ENCODE measurements at regions not wholly inside any gene's neighbourhood (a gene's known extent, or its start where the extent isn't known, plus 50 kb on each side); places are given as distances from the start of the nearest gene placed in this dataset.

GRCh38 chr15:62428259-62428658 is 263.2 kb upstream of the C2CD4B start:
- H3K27me3 ChIP-seq (ENCODE audit: insufficient read depth, poor library complexity, severe bottlenecking) = no peaks in the 10 kb centered on the region
- no peak overlapping the region for H3K27ac ChIP-seq (replicated peaks)
- TF ChIP-seq GABPA (IDR thresholded peaks at IDR 0.05; ENCODE audit: low read depth) (no peak), SPI1 (IDR thresholded peaks at IDR 0.05; ENCODE audit: borderline replicate concordance, low read depth) (no peak), CTCF (IDR thresholded peaks at IDR 0.05; ENCODE audit: insufficient read depth, low read length) (no peak), REST (IDR thresholded peaks at IDR 0.05; ENCODE audit: insufficient replicate concordance, low read depth) (no peak), POLR2AphosphoS5 (IDR thresholded peaks at IDR 0.05; ENCODE audit: low read depth) (no peak)
- no peak overlapping the region for H3K4me3 ChIP-seq (replicated peaks; ENCODE audit: insufficient read depth, low read length)
- no peak for DNase-seq (ENCODE audit: low read depth in 1 of 2, low spot score in 1 of 2)

GRCh38 chr15:62428851-62429598 is 263.9 kb upstream of the C2CD4B start:
- no peak for DNase-seq (ENCODE audit: low read depth in 1 of 2, low spot score in 1 of 2)
- Histone ChIP-seq H3K4me3 (replicated peaks; ENCODE audit: insufficient read depth, low read length) (no peak overlapping the region), H3K27me3 (ENCODE audit: insufficient read depth, poor library complexity, severe bottlenecking) (no peaks in the 10 kb centered on the region), H3K27ac (replicated peaks) (no peak overlapping the region)
- TF ChIP-seq SPI1 (IDR thresholded peaks at IDR 0.05; ENCODE audit: borderline replicate concordance, low read depth) = no peak
- TF ChIP-seq REST (IDR thresholded peaks at IDR 0.05; ENCODE audit: insufficient replicate concordance, low read depth) = no peak
- no peak for TF ChIP-seq POLR2AphosphoS5 (IDR thresholded peaks at IDR 0.05; ENCODE audit: low read depth)
- no peak for TF ChIP-seq GABPA (IDR thresholded peaks at IDR 0.05; ENCODE audit: low read depth)
- TF ChIP-seq CTCF (IDR thresholded peaks at IDR 0.05; ENCODE audit: insufficient read depth, low read length) = no peak

DNA sequence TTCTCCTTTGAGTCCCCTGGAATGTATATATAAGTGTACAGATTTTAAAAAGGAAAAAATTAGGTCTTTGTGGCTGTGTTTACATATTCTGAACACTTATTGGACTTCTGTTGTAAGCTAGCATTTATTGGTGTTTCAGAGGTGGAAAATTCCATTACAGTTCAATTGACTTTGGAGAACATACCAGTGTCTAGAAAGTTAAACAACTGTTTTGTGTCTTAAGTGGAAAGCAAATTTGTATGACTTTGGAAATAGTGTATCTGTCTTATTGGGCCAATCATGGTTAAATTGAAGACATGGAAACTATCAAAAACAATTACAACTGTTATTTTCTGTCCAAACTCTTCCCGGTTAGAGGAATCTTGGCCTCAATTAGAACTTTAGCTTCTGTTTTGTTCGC is 265.0 kb upstream of the C2CD4B start:
- Histone ChIP-seq H3K27ac (replicated peaks) (no peak overlapping the region), H3K27me3 (ENCODE audit: insufficient read depth, poor library complexity, severe bottlenecking) (no peaks in the 10 kb centered on the region), H3K4me3 (replicated peaks; ENCODE audit: insufficient read depth, low read length) (no peak overlapping the region)
- no peak for TF ChIP-seq POLR2AphosphoS5 (IDR thresholded peaks at IDR 0.05; ENCODE audit: low read depth)
- TF ChIP-seq REST (IDR thresholded peaks at IDR 0.05; ENCODE audit: insufficient replicate concordance, low read depth) = no peak
- TF ChIP-seq SPI1 (IDR thresholded peaks at IDR 0.05; ENCODE audit: borderline replicate concordance, low read depth) = no peak
- TF ChIP-seq GABPA (IDR thresholded peaks at IDR 0.05; ENCODE audit: low read depth) = no peak
- no peak for TF ChIP-seq CTCF (IDR thresholded peaks at IDR 0.05; ENCODE audit: insufficient read depth, low read length)
- DNase-seq (ENCODE audit: low read depth in 1 of 2, low spot score in 1 of 2) = no peak
